ENCODE measurements at regions not wholly inside any gene's neighbourhood (a gene's known extent, or its start where the extent isn't known, plus 50 kb on each side); places are given as distances from the start of the nearest gene placed in this dataset.

DNA sequence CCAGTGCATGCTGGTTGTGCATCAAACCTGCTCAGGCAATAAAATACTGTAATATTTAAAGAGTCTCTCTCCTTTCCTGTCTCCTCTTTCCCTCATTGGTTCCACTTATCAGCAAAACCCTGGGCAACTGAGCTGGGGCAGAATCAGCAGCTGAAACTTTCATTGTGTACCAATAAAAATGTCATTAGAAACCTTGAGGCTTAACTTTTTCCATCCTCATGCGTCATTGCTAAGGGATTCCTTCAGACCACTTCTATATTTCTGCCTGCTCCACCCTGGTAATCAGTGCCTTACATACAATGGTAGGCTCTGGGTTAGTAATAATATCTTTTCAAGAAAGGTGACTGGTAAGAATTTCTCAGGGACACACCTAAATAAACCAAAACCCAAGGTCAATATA is 880.3 kb downstream of the RPA4 start:
- Histone ChIP-seq H3K27ac (ENCODE audit: insufficient read length, low read depth, low read length) (no peak overlapping the region), H3K14ac (ENCODE audit: insufficient read depth, low read length) (no peak overlapping the region), H2BK5ac (ENCODE audit: insufficient read length, low read length) (no peak overlapping the region), H2AK5ac (ENCODE audit: insufficient read length, low read length) (no peak overlapping the region), H3K9ac (ENCODE audit: extremely low read depth, insufficient read length, low read length) (no peak overlapping the region), H2BK120ac (ENCODE audit: low read depth, low read length, poor library complexity, severe bottlenecking) (no peak overlapping the region), H2BK12ac (ENCODE audit: insufficient read length, low read depth, low read length) (no peak overlapping the region), H2BK15ac (ENCODE audit: low read depth, low read length) (no peak overlapping the region), H3K79me2 (ENCODE audit: insufficient read depth, low read length) (no peaks in the 10 kb centered on the region), H3K4ac (ENCODE audit: low read depth, low read length) (no peak overlapping the region), H4K5ac (ENCODE audit: insufficient read length, low read depth, low read length) (no peak overlapping the region), H2BK20ac (ENCODE audit: low read depth, low read length, poor library complexity, severe bottlenecking) (no peak overlapping the region), H4K20me1 (ENCODE audit: control insufficient read depth, insufficient read depth, insufficient read length) (no peaks in the 10 kb centered on the region), H3T11ph (ENCODE audit: low read length) (no peak overlapping the region), H3K18ac (ENCODE audit: insufficient read length, low read depth, low read length) (no peak overlapping the region), H3K79me1 (ENCODE audit: insufficient read depth, low read depth, low read length, poor library complexity, severe bottlenecking) (no peaks in the 10 kb centered on the region), H4K91ac (ENCODE audit: insufficient read length, low read depth, low read length) (no peak overlapping the region), H3K27me3 (ENCODE audit: insufficient read depth, low read length) (no peaks in the 10 kb centered on the region), H3K23ac (ENCODE audit: insufficient read length, low read depth, low read length) (no peak overlapping the region), H3K9me3 (ENCODE audit: control insufficient read depth, low read depth, low read length) (no peaks in the 10 kb centered on the region), H3K4me1 (ENCODE audit: insufficient read depth, low read length) (peaks cover 5% of the 10 kb centered on the region; the same call in 1 of the 2 replicates), H2AFZ (ENCODE audit: low read length) (no peak overlapping the region), H3K4me2 (ENCODE audit: insufficient read depth, insufficient read length, low read length) (no peak overlapping the region), H3K23me2 (ENCODE audit: insufficient read length, low read depth, low read length, poor library complexity, severe bottlenecking) (no peaks in the 10 kb centered on the region), H4K8ac (replicated peaks; ENCODE audit: insufficient read length, low read depth, low read length) (no peak overlapping the region), H3K56ac (ENCODE audit: insufficient read length, low read depth, low read length) (no peak overlapping the region)
- Mint-ChIP-seq H3K4me3 (no peak overlapping the region), H3K9me3 (peaks cover 4 to 10% of the 10 kb centered on the region in 2 experiments; a peak in 4 of 5 replicates), H3K4me1 (peaks cover 47 to 49% of the 10 kb centered on the region in 2 experiments), H3K36me3 (ENCODE audit: insufficient read depth in 1 of 3, low read depth in 3 of 3) (peaks cover 4 to 17% (median 14%) of the 10 kb centered on the region in 3 experiments), H3K27me3 (ENCODE audit: low read depth) (no peaks in the 10 kb centered on the region), H3K27ac (peak overlapping the region in 2 of 3 experiments; percentile 88 to 95; a peak in 3 of 7 replicates)
- TF ChIP-seq, protein P1, sequence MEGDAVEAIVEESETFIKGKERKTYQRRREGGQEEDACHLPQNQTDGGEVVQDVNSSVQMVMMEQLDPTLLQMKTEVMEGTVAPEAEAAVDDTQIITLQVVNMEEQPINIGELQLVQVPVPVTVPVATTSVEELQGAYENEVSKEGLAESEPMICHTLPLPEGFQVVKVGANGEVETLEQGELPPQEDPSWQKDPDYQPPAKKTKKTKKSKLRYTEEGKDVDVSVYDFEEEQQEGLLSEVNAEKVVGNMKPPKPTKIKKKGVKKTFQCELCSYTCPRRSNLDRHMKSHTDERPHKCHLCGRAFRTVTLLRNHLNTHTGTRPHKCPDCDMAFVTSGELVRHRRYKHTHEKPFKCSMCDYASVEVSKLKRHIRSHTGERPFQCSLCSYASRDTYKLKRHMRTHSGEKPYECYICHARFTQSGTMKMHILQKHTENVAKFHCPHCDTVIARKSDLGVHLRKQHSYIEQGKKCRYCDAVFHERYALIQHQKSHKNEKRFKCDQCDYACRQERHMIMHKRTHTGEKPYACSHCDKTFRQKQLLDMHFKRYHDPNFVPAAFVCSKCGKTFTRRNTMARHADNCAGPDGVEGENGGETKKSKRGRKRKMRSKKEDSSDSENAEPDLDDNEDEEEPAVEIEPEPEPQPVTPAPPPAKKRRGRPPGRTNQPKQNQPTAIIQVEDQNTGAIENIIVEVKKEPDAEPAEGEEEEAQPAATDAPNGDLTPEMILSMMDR (conservative IDR thresholded peaks at IDR 0.05), result no peak
- DNase-seq, result no peak
- whole genome bisulfite sequencing (ENCODE audit: extremely low coverage, insufficient read length, low lambda C conversion rate), result no CpG with 5 or more reads among the region's 1 CpG

Data from H9 (cell line).